ENCODE measurements at regions not wholly inside any gene's neighbourhood (a gene's known extent, or its start where the extent isn't known, plus 50 kb on each side); places are given as distances from the start of the nearest gene placed in this dataset.

- Histone ChIP-seq H3K4me2 (ENCODE audit: insufficient read depth in 1 of 2, low read depth in 2 of 2, low read length in 2 of 2) (no peak overlapping the region), H3K36me3 (ENCODE audit: control insufficient read depth in 2 of 4, insufficient read depth in 4 of 4, low read length in 3 of 4) (no peaks in the 10 kb centered on the region), H3K23ac (ENCODE audit: insufficient read length) (no peak overlapping the region), H4K8ac (ENCODE audit: extremely low read depth, insufficient read depth, low read length) (no peak overlapping the region), H3K14ac (ENCODE audit: insufficient read length) (no peak overlapping the region), H2BK20ac (ENCODE audit: low read length) (no peak overlapping the region), H3K56ac (replicated peaks; ENCODE audit: insufficient read length, low read depth, low read length) (no peak overlapping the region), H3K79me2 (ENCODE audit: control insufficient read depth in 1 of 2, insufficient read depth in 2 of 2, low read length in 2 of 2) (no peaks in the 10 kb centered on the region), H2BK12ac (ENCODE audit: low read depth, low read length) (no peak overlapping the region), H4K91ac (replicated peaks; ENCODE audit: insufficient read length, low read length) (no peak overlapping the region), H2BK5ac (ENCODE audit: low read depth, low read length) (no peak overlapping the region), H3K4ac (replicated peaks; ENCODE audit: insufficient read length, low read depth, low read length) (no peak overlapping the region), H3K4me1 (replicated peaks in 1 of 4; ENCODE audit: control insufficient read depth in 3 of 4, insufficient read depth in 4 of 4, low read length in 3 of 4) (no peaks in the 10 kb centered on the region; a peak in 1 of 7 replicates), H3K27ac (ENCODE audit: low read depth, low read length) (no peak overlapping the region), H2BK120ac (replicated peaks; ENCODE audit: low read depth, low read length) (no peak overlapping the region), H3K23me2 (ENCODE audit: low read depth, low read length) (no peaks in the 10 kb centered on the region), H3K27me3 (replicated peaks in 1 of 4; ENCODE audit: control insufficient read depth in 3 of 4, extremely low read depth in 1 of 4, insufficient read depth in 3 of 4, low read length in 3 of 4) (no peaks in the 10 kb centered on the region), H4K5ac (ENCODE audit: insufficient read length, low read depth, low read length) (no peak overlapping the region), H3K9ac (replicated peaks in 1 of 4; ENCODE audit: extremely low read depth in 1 of 4, low read depth in 3 of 4, low read length in 3 of 4) (no peak overlapping the region), H3K18ac (ENCODE audit: extremely low read depth, low read length) (no peak overlapping the region), H2AFZ (ENCODE audit: low read length) (no peak overlapping the region), H3K9me3 (ENCODE audit: insufficient read depth in 2 of 2, low read depth in 1 of 2, low read length in 1 of 2) (no peaks in the 10 kb centered on the region), H2BK15ac (ENCODE audit: low read length) (no peak overlapping the region), H3K79me1 (ENCODE audit: low read depth, low read length) (no peaks in the 10 kb centered on the region), H2AK5ac (ENCODE audit: low read depth, low read length) (no peak overlapping the region), H3K4me3 (ENCODE audit: extremely low read depth in 1 of 4, insufficient read depth in 2 of 4, low read depth in 3 of 4, low read length in 4 of 4) (no peak overlapping the region), H4K20me1 (replicated peaks in 1 of 2; ENCODE audit: control insufficient read depth in 1 of 2, insufficient read depth in 2 of 2, low read length in 2 of 2) (no peaks in the 10 kb centered on the region)
- no peak for FAIRE-seq
- TF ChIP-seq CTCF (IDR thresholded peaks at IDR 0.05; ENCODE audit: control extremely low read depth in 1 of 3, insufficient read depth in 1 of 3, low read depth in 1 of 3, low read length in 3 of 3) (no peak), BCL11A (IDR thresholded peaks at IDR 0.05; ENCODE audit: low read depth in 2 of 2, low read length in 2 of 2) (no peak), TAF1 (IDR thresholded peaks at IDR 0.05; ENCODE audit: low read depth, low read length) (no peak), GTF2F1 (IDR thresholded peaks at IDR 0.05; ENCODE audit: borderline replicate concordance, low read depth, low read length) (no peak), TBP (IDR thresholded peaks at IDR 0.05; ENCODE audit: low read depth, low read length) (no peak), RXRA (IDR thresholded peaks at IDR 0.05; ENCODE audit: insufficient read depth, low read depth, low read length) (no peak), NRF1 (IDR thresholded peaks at IDR 0.05; ENCODE audit: low read depth, low read length) (no peak), POLR2AphosphoS5 (IDR thresholded peaks at IDR 0.05; ENCODE audit: low read depth, low read length) (no peak)
- ChIA-PET CTCF (ENCODE audit: partially characterized antibody) (interaction anchor here (1.7 to 4.9 kb wide), 2 partner anchors 13 to 39 kb away, joined by 4 to 29 read pairs; no protein-coding TSS in a partner anchor), POLR2A (ENCODE audit: partially characterized antibody) (interaction anchor here (0.9 kb wide), 1 partner anchor 64 kb away, joined by 3 read pairs; the partner anchor contains the start of gene TARDBP)
- no peak for DNase-seq (ENCODE audit: low read depth in 1 of 2, low spot score in 2 of 2)
- WGBS, 2 experiments (ENCODE audit: extremely low coverage in 1 of 2, insufficient coverage in 1 of 2, insufficient read length in 1 of 2, insufficient replicate concordance in 2 of 2, low coverage in 1 of 2, low lambda C conversion rate in 2 of 2, missing lambda C conversion rate in 1 of 2), result 97% methylated on average over 11 of the region's 12 CpGs; no CpG with 5 or more reads in 1 of the 2 experiments
These were observed 64.0 kb upstream of the TARDBP start for GRCh38 chr1:10948463-10948775.

Measured in H1 (cell line).